ENCODE measurements at regions not wholly inside any gene's neighbourhood (a gene's known extent, or its start where the extent isn't known, plus 50 kb on each side); places are given as distances from the start of the nearest gene placed in this dataset.

DNA sequence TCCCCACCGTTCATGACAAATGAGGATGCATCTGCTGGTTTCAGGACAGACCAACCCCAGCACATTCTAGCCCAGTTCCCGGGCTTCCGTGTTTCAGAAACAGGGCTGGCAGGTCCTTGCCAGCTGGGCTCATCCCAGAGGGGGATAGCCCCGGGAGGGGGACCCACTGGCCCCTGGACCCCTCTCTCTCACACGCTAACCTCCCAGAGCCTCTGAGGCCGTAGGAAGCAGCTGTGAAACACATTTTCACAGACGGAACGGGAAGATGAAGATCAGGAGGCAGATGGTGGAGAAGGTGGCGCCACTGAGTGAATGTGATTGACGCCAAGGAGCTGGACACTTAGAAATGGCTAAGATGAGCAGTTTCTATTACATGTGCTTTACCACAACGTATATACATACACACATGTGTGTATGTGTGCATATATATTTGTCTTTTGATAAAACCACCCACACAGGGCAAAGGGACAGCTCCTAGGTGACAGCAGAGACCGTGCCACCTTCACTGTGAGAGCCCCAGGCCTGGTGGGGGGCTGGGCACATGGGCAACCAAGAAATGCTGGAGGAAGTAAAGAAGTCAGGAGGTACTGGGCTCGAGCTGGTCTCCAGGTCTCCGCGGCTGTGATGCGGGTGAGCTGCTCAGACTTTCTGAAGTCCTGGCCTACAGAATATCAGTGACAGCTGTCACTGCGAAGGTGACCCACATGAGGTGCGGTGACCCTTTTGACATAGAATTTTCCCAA is 168.6 kb upstream of the IQSEC1 start:
- TF ChIP-seq, protein P1, sequence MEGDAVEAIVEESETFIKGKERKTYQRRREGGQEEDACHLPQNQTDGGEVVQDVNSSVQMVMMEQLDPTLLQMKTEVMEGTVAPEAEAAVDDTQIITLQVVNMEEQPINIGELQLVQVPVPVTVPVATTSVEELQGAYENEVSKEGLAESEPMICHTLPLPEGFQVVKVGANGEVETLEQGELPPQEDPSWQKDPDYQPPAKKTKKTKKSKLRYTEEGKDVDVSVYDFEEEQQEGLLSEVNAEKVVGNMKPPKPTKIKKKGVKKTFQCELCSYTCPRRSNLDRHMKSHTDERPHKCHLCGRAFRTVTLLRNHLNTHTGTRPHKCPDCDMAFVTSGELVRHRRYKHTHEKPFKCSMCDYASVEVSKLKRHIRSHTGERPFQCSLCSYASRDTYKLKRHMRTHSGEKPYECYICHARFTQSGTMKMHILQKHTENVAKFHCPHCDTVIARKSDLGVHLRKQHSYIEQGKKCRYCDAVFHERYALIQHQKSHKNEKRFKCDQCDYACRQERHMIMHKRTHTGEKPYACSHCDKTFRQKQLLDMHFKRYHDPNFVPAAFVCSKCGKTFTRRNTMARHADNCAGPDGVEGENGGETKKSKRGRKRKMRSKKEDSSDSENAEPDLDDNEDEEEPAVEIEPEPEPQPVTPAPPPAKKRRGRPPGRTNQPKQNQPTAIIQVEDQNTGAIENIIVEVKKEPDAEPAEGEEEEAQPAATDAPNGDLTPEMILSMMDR (IDR thresholded peaks at IDR 0.05), result no peak
- no peak for TF ChIP-seq POLR2A (IDR thresholded peaks at IDR 0.05)

Measured in Peyer's patch (tissue), 4 donors.